H9 (cell line): ENCODE measurements at regions not wholly inside any gene's neighbourhood (a gene's known extent, or its start where the extent isn't known, plus 50 kb on each side); places are given as distances from the start of the nearest gene placed in this dataset.

ENCODE experiments used
- DNase-seq: peaks from one replicate; pipeline ENCODE4 v3.0.0-alpha.2; 2017
- H2AFZ ChIP-seq: one replicate; pipeline ENCODE4 v1.6.1; 2013; ENCODE audit warnings: mild to moderate bottlenecking, low read length, control low read depth, moderate library complexity
- H2AK5ac ChIP-seq: 2 replicates; pipeline ENCODE4 v1.6.1; 2013; ENCODE audit warnings: low read length, control low read depth, mixed read lengths; ENCODE audit not compliant: insufficient read length
- H2BK120ac ChIP-seq: one replicate; pipeline ENCODE4 v1.6.1; 2013; ENCODE audit warnings: low read depth, mild to moderate bottlenecking, low read length, control low read depth, inconsistent platforms; ENCODE audit not compliant: poor library complexity, severe bottlenecking
- H2BK12ac ChIP-seq: 2 replicates; pipeline ENCODE4 v1.6.1; 2013; ENCODE audit warnings: low read length, control low read depth, mixed read lengths, low read depth; ENCODE audit not compliant: insufficient read length
- H2BK15ac ChIP-seq: 2 replicates; pipeline ENCODE4 v1.6.1; 2013; ENCODE audit warnings: low read depth, low read length, control low read depth
- H2BK20ac ChIP-seq: one replicate; pipeline ENCODE4 v1.6.1; 2013; ENCODE audit warnings: low read depth, mild to moderate bottlenecking, low read length, control low read depth, inconsistent platforms; ENCODE audit not compliant: poor library complexity, severe bottlenecking
- H2BK5ac ChIP-seq: 2 replicates; pipeline ENCODE4 v1.6.1; 2013; ENCODE audit warnings: low read length, control low read depth, mixed read lengths; ENCODE audit not compliant: insufficient read length
- H3K14ac ChIP-seq: 2 replicates; pipeline ENCODE4 v1.6.1; 2013; ENCODE audit warnings: low read length, control low read depth; ENCODE audit not compliant: insufficient read depth
- H3K18ac ChIP-seq: 2 replicates; pipeline ENCODE4 v1.6.1; 2013; ENCODE audit warnings: low read depth, mild to moderate bottlenecking, mixed read lengths, low read length, control low read depth; ENCODE audit not compliant: insufficient read length
- H3K23ac ChIP-seq: 2 replicates; pipeline ENCODE4 v1.6.1; 2013; ENCODE audit warnings: low read length, control low read depth, mixed read lengths, low read depth; ENCODE audit not compliant: insufficient read length
- H3K23me2 ChIP-seq: 2 replicates; pipeline ENCODE4 v1.6.1; 2013; ENCODE audit warnings: low read depth, mild to moderate bottlenecking, mixed read lengths, low read length, control low read depth; ENCODE audit not compliant: insufficient read length, poor library complexity, severe bottlenecking
- H3K27ac ChIP-seq: 2 replicates; pipeline ENCODE4 v1.5.1; 2013; ENCODE audit warnings: low read length, control low read depth, mixed read lengths, low read depth; ENCODE audit not compliant: insufficient read length
- H3K27me3 ChIP-seq: 2 replicates; pipeline ENCODE4 v1.6.1; 2013; ENCODE audit warnings: low read length, control low read depth, inconsistent platforms; ENCODE audit not compliant: insufficient read depth
- H3K4ac ChIP-seq: 2 replicates; pipeline ENCODE4 v1.6.1; 2013; ENCODE audit warnings: low read depth, mild to moderate bottlenecking, control low read depth, inconsistent platforms, low read length, moderate library complexity
- H3K4me1 ChIP-seq: 2 replicates; pipeline ENCODE4 v1.6.1; 2013; ENCODE audit warnings: low read length, control low read depth, inconsistent platforms; ENCODE audit not compliant: insufficient read depth
- H3K4me2 ChIP-seq: 2 replicates; pipeline ENCODE4 v1.6.1; 2013; ENCODE audit warnings: low read length, control low read depth, mixed read lengths; ENCODE audit not compliant: insufficient read length, insufficient read depth
- H3K56ac ChIP-seq: 2 replicates; pipeline ENCODE4 v1.6.1; 2013; ENCODE audit warnings: low read depth, mild to moderate bottlenecking, mixed read lengths, low read length, control low read depth; ENCODE audit not compliant: insufficient read length
- H3K79me1 ChIP-seq: 2 replicates; pipeline ENCODE4 v1.6.1; 2013; ENCODE audit warnings: low read depth, mild to moderate bottlenecking, moderate library complexity, low read length, control low read depth, inconsistent platforms; ENCODE audit not compliant: insufficient read depth, poor library complexity, severe bottlenecking
- H3K79me2 ChIP-seq: 2 replicates; pipeline ENCODE4 v1.6.1; 2013; ENCODE audit warnings: low read length, control low read depth, inconsistent platforms; ENCODE audit not compliant: insufficient read depth
- H3K9ac ChIP-seq: 2 replicates; pipeline ENCODE4 v1.6.1; 2013; ENCODE audit warnings: low read length, control low read depth, mixed read lengths; ENCODE audit not compliant: insufficient read length; ENCODE audit errors: extremely low read depth
- H3K9me3 ChIP-seq: one replicate; pipeline ENCODE4 v1.6.1; 2013; ENCODE audit warnings: low read depth, low read length, inconsistent platforms; ENCODE audit not compliant: control insufficient read depth
- H3T11ph ChIP-seq: one replicate; pipeline ENCODE4 v1.6.1; 2013; ENCODE audit warnings: mild to moderate bottlenecking, low read length, control low read depth, inconsistent platforms
- H4K20me1 ChIP-seq: one replicate; pipeline ENCODE4 v1.6.1; 2013; ENCODE audit not compliant: control insufficient read depth, insufficient read length, insufficient read depth
- H4K5ac ChIP-seq: 2 replicates; pipeline ENCODE4 v1.6.1; 2013; ENCODE audit warnings: low read depth, mild to moderate bottlenecking, mixed read lengths, low read length, control low read depth; ENCODE audit not compliant: insufficient read length
- H4K8ac ChIP-seq: replicated peaks from 2 replicates; pipeline ENCODE4 v1.6.1; 2013; ENCODE audit warnings: low read length, control low read depth, mixed read lengths, low read depth; ENCODE audit not compliant: insufficient read length
- H4K91ac ChIP-seq: 2 replicates; pipeline ENCODE4 v1.6.1; 2013; ENCODE audit warnings: low read depth, mild to moderate bottlenecking, moderate library complexity, mixed read lengths, low read length, control low read depth; ENCODE audit not compliant: insufficient read length
- H3K27ac Mint-ChIP-seq, 3 experiments: 2 replicates in 2 of 3; 3 replicates in 1 of 3; pipeline ENCODE4 v1.8.0; 2020 to 2021; ENCODE audit warnings: mixed read lengths in 3 of 3, mild to moderate bottlenecking in 1 of 3, moderate library complexity in 1 of 3
- H3K27me3 Mint-ChIP-seq: 2 replicates; pipeline ENCODE4 v1.8.0; 2021; ENCODE audit warnings: low read depth, mild to moderate bottlenecking, moderate library complexity, mixed read lengths
- H3K36me3 Mint-ChIP-seq, 3 experiments: 2 replicates in 2 of 3; 3 replicates in 1 of 3; pipeline ENCODE4 v1.8.0; 2020 to 2021; ENCODE audit warnings: low read depth in 3 of 3, mixed read lengths in 3 of 3; ENCODE audit not compliant: insufficient read depth in 1 of 3
- H3K4me1 Mint-ChIP-seq, 2 experiments: 2 replicates each; pipeline ENCODE4 v1.8.0; 2020; ENCODE audit warnings: mixed read lengths in 2 of 2
- H3K4me3 Mint-ChIP-seq, 2 experiments: 2 replicates in 1 of 2; 3 replicates in 1 of 2; pipeline ENCODE4 v1.8.0; 2020 to 2021; ENCODE audit warnings: mild to moderate bottlenecking in 2 of 2, mixed read lengths in 2 of 2, moderate library complexity in 1 of 2
- H3K9me3 Mint-ChIP-seq, 2 experiments: 2 replicates in 1 of 2; 3 replicates in 1 of 2; pipeline ENCODE4 v1.8.0; 2020; ENCODE audit warnings: mild to moderate bottlenecking in 2 of 2, mixed read lengths in 2 of 2, moderate library complexity in 1 of 2
- CTCF ChIP-seq: fragments of 200-600 bp; sonication (generic); conservative IDR thresholded peaks from 3 replicates; pipeline ENCODE4 v1.8.0; 2021; ENCODE audit warnings: antibody characterized with exemption, mild to moderate bottlenecking
- WGBS: extraction: QIAGEN DNeasy Blood & Tissue Kit; methylation state at CpG from one replicate; pipeline ENCODE4 v1.1.7; 2013; ENCODE audit warnings: missing lambda C conversion rate, low lambda C conversion rate, mixed read lengths; ENCODE audit not compliant: insufficient read length; ENCODE audit errors: extremely low coverage; 5-methylcytosine and 5-hydroxymethylcytosine counted together

- H3K27me3 Mint-ChIP-seq, result no peaks in the 10 kb centered on the region
Measured at GRCh38 chr3:117939425-117940027, 1095.1 kb downstream of the IGSF11 start.

More at GRCh38 chr3:117939425-117940027, 1095.1 kb downstream of the IGSF11 start:
- no peaks in the 10 kb centered on the region for H3K79me1 ChIP-seq
- H3K4me1 Mint-ChIP-seq, result peaks cover 2 to 4% of the 10 kb centered on the region in 2 experiments; a peak in 1 of 4 replicates
- no peaks in the 10 kb centered on the region for H3K4me1 ChIP-seq
- no peak overlapping the region for H2AK5ac ChIP-seq
- no peak overlapping the region for H3K27ac ChIP-seq
- H3K14ac ChIP-seq, result no peak overlapping the region
- no peaks in the 10 kb centered on the region for H3K79me2 ChIP-seq
- no peak overlapping the region for H4K5ac ChIP-seq
- H3K9ac ChIP-seq, result no peak overlapping the region
- DNase-seq, result no peak
- no peaks in the 10 kb centered on the region for H3K27me3 ChIP-seq
- H4K8ac ChIP-seq, result no peak overlapping the region
- H3K27ac Mint-ChIP-seq, result no peak overlapping the region
- H2AFZ ChIP-seq, result no peak overlapping the region
- no peaks in the 10 kb centered on the region for H3K9me3 ChIP-seq
- H3K56ac ChIP-seq, result no peak overlapping the region
- H2BK15ac ChIP-seq, result no peak overlapping the region
- H3K18ac ChIP-seq, result no peak overlapping the region
- H2BK20ac ChIP-seq, result no peak overlapping the region
- no peak overlapping the region for H2BK120ac ChIP-seq
- no peak overlapping the region for H3K4me2 ChIP-seq
- no peak overlapping the region for H3T11ph ChIP-seq
- H3K4me3 Mint-ChIP-seq, result no peak overlapping the region
- no peaks in the 10 kb centered on the region; a peak in 2 of 7 replicates for H3K36me3 Mint-ChIP-seq
- no CpG with 5 or more reads among the region's 1 CpG for WGBS
- H4K20me1 ChIP-seq, result no peaks in the 10 kb centered on the region
- no peak overlapping the region for H2BK5ac ChIP-seq
- H3K9me3 Mint-ChIP-seq, result no peaks in the 10 kb centered on the region
- no peak for TF ChIP-seq CTCF
- H4K91ac ChIP-seq, result no peak overlapping the region
- no peak overlapping the region for H3K4ac ChIP-seq
- no peak overlapping the region for H2BK12ac ChIP-seq
- H3K23ac ChIP-seq, result no peak overlapping the region
- H3K23me2 ChIP-seq, result no peaks in the 10 kb centered on the region
